HepG2 (cell line): ENCODE measurements at regions not wholly inside any gene's neighbourhood (a gene's known extent, or its start where the extent isn't known, plus 50 kb on each side); places are given as distances from the start of the nearest gene placed in this dataset.

ENCODE experiments used
- ATAC-seq: fragments of 200-7000 bp; cut with Tn5 transposase; 3 replicates; pipeline ENCODE4 v1.9.1; 2020; ENCODE audit warnings: mild to moderate bottlenecking, moderate library complexity
- BruUV-seq: library from RNA; stranded (reverse); fragments of 400-500 nt; replicated peaks from 2 replicates; lab custom pipeline; 2021; lab: Mats Ljungman, UMichigan
- CTCF ChIA-PET: fragments of 300-600 bp; formaldehyde crosslinking; extraction: SDS; loops from one replicate; lab custom pipeline; 2021; ENCODE audit warnings: low total read pairs, inconsistent platforms, low intra/inter-chr PET ratio; lab: Yijun Ruan, JAX
- POLR2A ChIA-PET: fragments of 350-600 bp; sonication (Branson Sonifier 250); formaldehyde crosslinking; loops from one replicate; lab custom pipeline; 2020; ENCODE audit warnings: antibody characterized with exemption, inconsistent platforms; lab: Yijun Ruan, JAX
- DNase-seq: peaks from one replicate; pipeline ENCODE4 v3.0.0-alpha.2; 2015; ENCODE audit warnings: low spot score
- FAIRE-seq: peaks from 3 replicates; lab custom pipeline; 2011; peaks lifted over from hg19 to GRCh38; lab: Jason Lieb, UNC
- H2AFZ ChIP-seq: one replicate; pipeline ENCODE4 v1.6.1; 2011; ENCODE audit warnings: low read length, inconsistent platforms
- H3K27ac ChIP-seq: fragments of 300-600 bp; 3 replicates; pipeline ENCODE4 v1.8.0; 2011; ENCODE audit warnings: mixed run types, mild to moderate bottlenecking, mixed read lengths, low read length, inconsistent platforms; ENCODE audit not compliant: insufficient read depth; ENCODE audit errors: extremely low read length
- H3K27me3 ChIP-seq, 2 experiments: fragments of 200-600 bp in 1 of 2; 2 replicates in 1 of 2; 3 replicates in 1 of 2; pipeline versions ENCODE4 v1.6.0 to v1.8.0; 2011; ENCODE audit warnings: low read length in 2 of 2, mild to moderate bottlenecking in 2 of 2, moderate library complexity in 2 of 2, inconsistent platforms in 1 of 2; ENCODE audit not compliant: insufficient read depth in 2 of 2, control insufficient read depth in 1 of 2
- H3K36me3 ChIP-seq, 2 experiments: fragments of 200-600 bp in 1 of 2; replicated peaks in 1 of 2; 2 replicates in 1 of 2; 3 replicates in 1 of 2; pipeline versions ENCODE4 v1.5.1 to v1.8.0; 2011; ENCODE audit warnings: low read length in 2 of 2, inconsistent platforms in 1 of 2; ENCODE audit not compliant: insufficient read depth in 2 of 2, control insufficient read depth in 1 of 2
- H3K4me1 ChIP-seq: 2 replicates; pipeline ENCODE4 v1.5.1; 2012; ENCODE audit warnings: low read length, inconsistent platforms; ENCODE audit not compliant: insufficient read depth
- H3K4me2 ChIP-seq: 2 replicates; pipeline ENCODE4 v1.6.0; 2011; ENCODE audit warnings: low read depth, low read length, inconsistent platforms
- H3K4me3 ChIP-seq, 3 experiments: fragments of 200-600 bp in 1 of 3; sonication (generic), shearing (Covaris generic) in 1 of 3; replicated peaks in 1 of 3; 2 replicates each; pipeline ENCODE4 v1.5.1; 2011 to 2016; ENCODE audit warnings: low read length in 3 of 3, inconsistent platforms in 2 of 3, low read depth in 2 of 3, mild to moderate bottlenecking in 2 of 3, control low read depth in 1 of 3, mixed read lengths in 1 of 3; ENCODE audit not compliant: insufficient read depth in 1 of 3
- H3K79me2 ChIP-seq: one replicate; pipeline ENCODE4 v1.6.1; 2011; ENCODE audit warnings: low read length, inconsistent platforms; ENCODE audit not compliant: insufficient read depth
- H3K9ac ChIP-seq: 2 replicates; pipeline ENCODE4 v1.6.0; 2011; ENCODE audit warnings: mild to moderate bottlenecking, low read depth, low read length, inconsistent platforms; ENCODE audit not compliant: insufficient read depth
- H3K9me3 ChIP-seq: 2 replicates; pipeline ENCODE4 v1.5.1; 2012; ENCODE audit warnings: mild to moderate bottlenecking, low read length
- H4K20me1 ChIP-seq: 2 replicates; pipeline ENCODE4 v1.6.0; 2011; ENCODE audit warnings: inconsistent platforms, mild to moderate bottlenecking, low read length, moderate library complexity; ENCODE audit not compliant: insufficient read depth
- AGO1 ChIP-seq: fragments of 200-400 bp; formaldehyde crosslinking; IDR thresholded peaks from 2 replicates; pipeline ENCODE4 v1.6.1; 2017; ENCODE audit warnings: mild to moderate bottlenecking, low read depth, low read length, moderate library complexity; ENCODE audit not compliant: poor library complexity, severe bottlenecking
- BORCS8-MEF2B ChIP-seq: sonication (generic); formaldehyde crosslinking; IDR thresholded peaks from 2 replicates; pipeline ENCODE4 v1.8.0; 2022; ENCODE audit warnings: mild to moderate bottlenecking, missing genetic modification reagents
- KDM4B ChIP-seq: sonication (generic); formaldehyde crosslinking; IDR thresholded peaks from 2 replicates; pipeline ENCODE4 v1.4.0; 2020; ENCODE audit warnings: missing genetic modification reagents
- MAF1 ChIP-seq: sonication (generic); formaldehyde crosslinking; IDR thresholded peaks from 2 replicates; pipeline ENCODE4 v1.5.0; 2020; ENCODE audit warnings: missing genetic modification reagents, borderline replicate concordance
- SATB2 ChIP-seq: sonication (generic); formaldehyde crosslinking; IDR thresholded peaks from 2 replicates; pipeline ENCODE4 v1.5.0; 2020; ENCODE audit warnings: missing genetic modification reagents
- SMC3 ChIP-seq: IDR thresholded peaks from 2 replicates; pipeline ENCODE4 v1.6.1; 2011; ENCODE audit warnings: low read length, improper control_type of control experiment
- TBP ChIP-seq: sonication (generic); formaldehyde crosslinking; IDR thresholded peaks from 2 replicates; pipeline ENCODE4 v1.5.0; 2020; ENCODE audit warnings: missing genetic modification reagents
- TFE3 ChIP-seq: IDR thresholded peaks from 2 replicates; pipeline ENCODE4 v1.6.1; 2016
- YY1 ChIP-seq: IDR thresholded peaks from 2 replicates; pipeline ENCODE4 v1.6.1; 2011; ENCODE audit warnings: low read length, low read depth, moderate library complexity, mild to moderate bottlenecking; ENCODE audit not compliant: insufficient read depth, insufficient replicate concordance
- ZBTB2 ChIP-seq: sonication (generic); formaldehyde crosslinking; IDR thresholded peaks from 2 replicates; pipeline ENCODE4 v1.8.0; 2022; ENCODE audit warnings: low read depth, missing genetic modification reagents
- ZNF17 ChIP-seq: sonication (generic); formaldehyde crosslinking; IDR thresholded peaks from 2 replicates; pipeline ENCODE4 v1.5.0; 2020; ENCODE audit warnings: mild to moderate bottlenecking, missing genetic modification reagents
- ZNF337 ChIP-seq: sonication (generic); formaldehyde crosslinking; IDR thresholded peaks from 2 replicates; pipeline ENCODE4 v1.5.1; 2020; ENCODE audit warnings: missing genetic modification reagents, low read depth, mild to moderate bottlenecking, borderline replicate concordance
- ZNF431 ChIP-seq: sonication (generic); formaldehyde crosslinking; IDR thresholded peaks from 2 replicates; pipeline ENCODE4 v1.9.0; 2022; ENCODE audit warnings: missing genetic modification reagents, low read depth, mild to moderate bottlenecking, borderline replicate concordance
- WGBS: methylation state at CpG from one replicate; pipeline ENCODE4 v1.1.6; 2017; ENCODE audit warnings: low lambda C conversion rate; 5-methylcytosine and 5-hydroxymethylcytosine counted together
- in situ Hi-C: cut with HindIII; loops from 2 replicates; pipeline ENCODE4 v1.10.0; 2017; ENCODE audit warnings: low pct_unique_long_range_greater_than_20kb; ENCODE audit not compliant: extremely low pct_ligation_motif_present
- intact Hi-C: fragments of 100-400 bp; cut with micrococcal nuclease; formaldehyde crosslinking; loops from one replicate; pipeline ENCODE4 v1.10.0; 2022; ENCODE audit not compliant: unreplicated experiment
- TF ChIP-seq, protein P1 (sequence below): sonication (generic); formaldehyde crosslinking; IDR thresholded peaks from 2 replicates; pipeline ENCODE4 v1.4.0; 2020; ENCODE audit warnings: mild to moderate bottlenecking, missing genetic modification reagents
- TF ChIP-seq, protein P2 (sequence below): sonication (generic); formaldehyde crosslinking; IDR thresholded peaks from 2 replicates; pipeline ENCODE4 v1.4.0; 2020; ENCODE audit warnings: missing genetic modification reagents, borderline replicate concordance

- TF ChIP-seq ZNF337 (CRISPR knock-in tag): no peak
- TF ChIP-seq, protein P1, sequence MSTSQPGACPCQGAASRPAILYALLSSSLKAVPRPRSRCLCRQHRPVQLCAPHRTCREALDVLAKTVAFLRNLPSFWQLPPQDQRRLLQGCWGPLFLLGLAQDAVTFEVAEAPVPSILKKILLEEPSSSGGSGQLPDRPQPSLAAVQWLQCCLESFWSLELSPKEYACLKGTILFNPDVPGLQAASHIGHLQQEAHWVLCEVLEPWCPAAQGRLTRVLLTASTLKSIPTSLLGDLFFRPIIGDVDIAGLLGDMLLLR (CRISPR knock-in tag): no peak
- TF ChIP-seq ZBTB2 (CRISPR knock-in tag): no peak
- TF ChIP-seq TBP (CRISPR knock-in tag): no peak
- TF ChIP-seq TFE3: no peak
- no peak for TF ChIP-seq SMC3
- no peak for TF ChIP-seq YY1
Measured at GRCh38 chr4:41435510-41435909, 102.4 kb upstream of the LIMCH1 start (continued).

DNA sequence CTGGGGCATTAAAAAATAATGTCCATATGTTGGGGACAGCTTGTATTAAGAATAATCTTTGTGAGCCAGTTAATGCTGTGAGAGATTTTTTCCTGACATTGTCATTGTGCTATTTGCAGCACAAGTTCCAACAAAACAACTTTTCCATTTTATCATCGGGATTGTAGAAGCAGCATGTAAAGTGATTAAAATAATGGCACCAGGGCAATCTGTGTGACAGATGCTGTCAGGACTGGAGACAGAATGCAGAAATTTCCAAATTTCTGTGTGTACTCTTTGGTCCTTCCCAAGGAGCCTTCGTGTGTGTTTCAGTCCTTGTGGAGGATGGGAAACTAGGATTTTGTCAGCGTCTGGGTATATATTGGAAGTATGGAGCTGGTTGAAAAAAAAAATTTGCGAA, 101.5 kb upstream of the LIMCH1 start:
- in situ Hi-C loops (no loop called here), intact Hi-C loops (no loop called here)
- no peak overlapping the region for H3K4me3 ChIP-seq
- CTCF ChIA-PET: no interaction called here
- WGBS: 2% methylated on average over 4 of the region's 4 CpGs
- no peaks in the 10 kb centered on the region for H3K79me2 ChIP-seq
- FAIRE-seq (no peak), ATAC-seq (no peak), DNase-seq (no peak)
- 0 out of 5 replicates have a peak, but pooled peaks cover 0 to 3% of the 10 kb centered on the region in 2 experiments for H3K27me3 ChIP-seq
- POLR2A ChIA-PET: no interaction called here
- BruUV-seq: no TSS peak
- no peaks in the 10 kb centered on the region for H3K36me3 ChIP-seq
- H4K20me1 ChIP-seq: no peaks in the 10 kb centered on the region
- no peaks in the 10 kb centered on the region for H3K4me1 ChIP-seq
- H3K4me2 ChIP-seq: no peak overlapping the region
- H3K9ac ChIP-seq: no peak overlapping the region
- no peak overlapping the region for H2AFZ ChIP-seq
- H3K27ac ChIP-seq: no peak overlapping the region
- no peaks in the 10 kb centered on the region for H3K9me3 ChIP-seq
- TF ChIP-seq SATB2 (CRISPR knock-in tag) (no peak), MAF1 (CRISPR knock-in tag) (no peak), AGO1 (no peak), ZNF431 (CRISPR knock-in tag) (no peak), KDM4B (CRISPR knock-in tag) (no peak), BORCS8-MEF2B (no peak), ZNF17 (no peak)
- TF ChIP-seq, protein P2, sequence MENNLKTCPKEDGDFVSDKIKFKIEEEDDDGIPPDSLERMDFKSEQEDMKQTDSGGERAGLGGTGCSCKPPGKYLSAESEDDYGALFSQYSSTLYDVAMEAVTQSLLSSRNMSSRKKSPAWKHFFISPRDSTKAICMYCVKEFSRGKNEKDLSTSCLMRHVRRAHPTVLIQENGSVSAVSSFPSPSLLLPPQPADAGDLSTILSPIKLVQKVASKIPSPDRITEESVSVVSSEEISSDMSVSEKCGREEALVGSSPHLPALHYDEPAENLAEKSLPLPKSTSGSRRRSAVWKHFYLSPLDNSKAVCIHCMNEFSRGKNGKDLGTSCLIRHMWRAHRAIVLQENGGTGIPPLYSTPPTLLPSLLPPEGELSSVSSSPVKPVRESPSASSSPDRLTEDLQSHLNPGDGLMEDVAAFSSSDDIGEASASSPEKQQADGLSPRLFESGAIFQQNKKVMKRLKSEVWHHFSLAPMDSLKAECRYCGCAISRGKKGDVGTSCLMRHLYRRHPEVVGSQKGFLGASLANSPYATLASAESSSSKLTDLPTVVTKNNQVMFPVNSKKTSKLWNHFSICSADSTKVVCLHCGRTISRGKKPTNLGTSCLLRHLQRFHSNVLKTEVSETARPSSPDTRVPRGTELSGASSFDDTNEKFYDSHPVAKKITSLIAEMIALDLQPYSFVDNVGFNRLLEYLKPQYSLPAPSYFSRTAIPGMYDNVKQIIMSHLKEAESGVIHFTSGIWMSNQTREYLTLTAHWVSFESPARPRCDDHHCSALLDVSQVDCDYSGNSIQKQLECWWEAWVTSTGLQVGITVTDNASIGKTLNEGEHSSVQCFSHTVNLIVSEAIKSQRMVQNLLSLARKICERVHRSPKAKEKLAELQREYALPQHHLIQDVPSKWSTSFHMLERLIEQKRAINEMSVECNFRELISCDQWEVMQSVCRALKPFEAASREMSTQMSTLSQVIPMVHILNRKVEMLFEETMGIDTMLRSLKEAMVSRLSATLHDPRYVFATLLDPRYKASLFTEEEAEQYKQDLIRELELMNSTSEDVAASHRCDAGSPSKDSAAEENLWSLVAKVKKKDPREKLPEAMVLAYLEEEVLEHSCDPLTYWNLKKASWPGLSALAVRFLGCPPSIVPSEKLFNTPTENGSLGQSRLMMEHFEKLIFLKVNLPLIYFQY: no peak
